ENCODE measurements at regions not wholly inside any gene's neighbourhood (a gene's known extent, or its start where the extent isn't known, plus 50 kb on each side); places are given as distances from the start of the nearest gene placed in this dataset.
"Not testable (repeated sequence)": the region's sequence is repeated elsewhere in the genome, so short reads cannot be mapped to it uniquely, and the experiment has no call there.

DNA sequence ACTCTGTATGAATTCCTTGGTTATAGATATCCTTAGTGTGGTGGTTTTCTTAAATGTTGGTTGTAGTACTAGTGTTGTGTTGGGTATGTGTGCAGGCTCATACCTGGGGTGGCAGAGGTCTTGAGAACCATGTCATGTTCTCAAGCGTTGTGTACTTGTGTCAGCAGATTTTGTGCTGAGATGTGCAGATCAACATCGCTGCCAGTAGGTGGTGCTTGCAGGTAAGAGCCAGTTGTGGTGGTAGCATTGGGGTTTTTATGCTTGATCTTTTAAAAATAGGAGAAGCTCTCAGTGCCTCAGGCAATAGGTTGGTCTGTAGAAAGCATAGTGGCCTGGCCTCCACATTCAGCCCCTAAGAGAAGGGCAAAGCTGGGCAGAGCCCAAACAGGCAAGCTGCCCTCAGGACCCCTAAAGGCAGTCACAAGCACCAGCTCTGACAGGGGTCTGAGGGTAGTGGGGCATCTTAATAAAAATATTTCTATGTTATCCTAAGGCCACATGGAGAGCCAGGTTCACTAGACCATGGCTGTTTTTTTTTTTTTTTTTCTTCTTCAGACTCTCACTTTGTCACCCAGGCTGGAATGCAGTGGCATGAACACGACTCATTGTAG lies 164.0 kb downstream of the IL20RB start:
- DNase-seq: peak in 1 of 2 experiments; percentile 11

- DNase-seq: no peak
Measured at GRCh38 chr3:137131081-137131480, 173.3 kb downstream of the IL20RB start.

- DNase-seq: no peak
Measured at GRCh38 chr3:137134431-137134830, 176.6 kb downstream of the IL20RB start.

- DNase-seq: no peak
Measured at GRCh38 chr3:137148406-137148805, 190.6 kb downstream of the IL20RB start.

- DNase-seq: no peak
Measured at GRCh38 chr3:137148917-137149316, 191.1 kb downstream of the IL20RB start.

DNA sequence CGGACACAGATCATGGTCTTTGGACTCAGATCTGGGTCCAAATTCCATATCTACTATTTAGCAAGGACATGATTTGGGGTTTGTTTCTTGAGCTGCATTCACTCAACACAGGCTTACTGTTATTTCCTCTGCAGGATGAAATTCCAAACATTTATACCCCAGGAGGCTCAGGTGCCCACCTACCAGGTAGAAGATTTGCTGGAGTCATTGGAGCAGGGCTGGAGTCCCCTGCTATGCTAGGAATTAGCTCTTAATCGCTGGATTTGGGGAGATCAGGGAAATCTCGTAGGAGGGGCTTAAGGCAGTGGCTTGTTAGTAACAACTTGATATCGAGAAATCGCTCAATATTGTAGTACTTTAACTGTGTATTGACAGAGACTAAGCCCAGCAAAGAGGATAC lies 193.0 kb downstream of the IL20RB start:
- no peak for DNase-seq

- not testable (repeated sequence) for DNase-seq
Measured at GRCh38 chr3:137153046-137153445, 195.3 kb downstream of the IL20RB start.

DNA sequence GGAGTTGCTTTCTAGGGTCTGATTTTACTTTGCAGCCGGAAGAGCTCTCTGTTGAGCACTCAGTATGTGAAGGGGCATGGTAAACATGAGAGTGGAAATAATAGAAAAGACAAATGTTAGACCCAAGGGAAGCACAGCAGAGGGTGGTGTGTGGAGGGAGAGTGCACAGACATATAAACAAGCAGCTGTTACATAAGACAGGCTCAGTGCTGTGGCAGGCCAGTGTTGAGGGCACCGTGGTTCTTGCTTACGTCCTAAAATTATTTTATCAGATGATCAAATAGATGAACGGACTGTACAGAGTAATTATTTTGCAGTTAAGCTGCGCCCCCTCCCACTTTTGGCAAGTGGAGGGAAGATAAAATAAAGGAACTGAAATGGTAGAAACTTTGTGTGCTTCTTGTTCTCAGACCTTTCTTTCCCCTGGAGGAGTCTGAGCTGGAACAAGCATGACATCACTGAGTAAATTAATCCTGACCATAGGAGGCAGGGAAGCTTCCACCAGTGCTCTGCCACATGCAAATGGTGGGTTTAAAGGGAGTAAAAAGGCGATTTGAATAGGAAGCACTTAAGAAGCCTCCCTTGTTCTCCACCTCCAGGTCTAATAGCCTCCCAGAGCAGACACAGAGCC lies 205.6 kb downstream of the IL20RB start:
- DNase-seq: no peak

GRCh38 chr3:137163958-137164357 lies 206.2 kb downstream of the IL20RB start:
- DNase-seq: no peak

- peak in 1 of 2 experiments; percentile 4 for DNase-seq
Measured at GRCh38 chr3:137165117-137165806, 207.5 kb downstream of the IL20RB start.

DNA sequence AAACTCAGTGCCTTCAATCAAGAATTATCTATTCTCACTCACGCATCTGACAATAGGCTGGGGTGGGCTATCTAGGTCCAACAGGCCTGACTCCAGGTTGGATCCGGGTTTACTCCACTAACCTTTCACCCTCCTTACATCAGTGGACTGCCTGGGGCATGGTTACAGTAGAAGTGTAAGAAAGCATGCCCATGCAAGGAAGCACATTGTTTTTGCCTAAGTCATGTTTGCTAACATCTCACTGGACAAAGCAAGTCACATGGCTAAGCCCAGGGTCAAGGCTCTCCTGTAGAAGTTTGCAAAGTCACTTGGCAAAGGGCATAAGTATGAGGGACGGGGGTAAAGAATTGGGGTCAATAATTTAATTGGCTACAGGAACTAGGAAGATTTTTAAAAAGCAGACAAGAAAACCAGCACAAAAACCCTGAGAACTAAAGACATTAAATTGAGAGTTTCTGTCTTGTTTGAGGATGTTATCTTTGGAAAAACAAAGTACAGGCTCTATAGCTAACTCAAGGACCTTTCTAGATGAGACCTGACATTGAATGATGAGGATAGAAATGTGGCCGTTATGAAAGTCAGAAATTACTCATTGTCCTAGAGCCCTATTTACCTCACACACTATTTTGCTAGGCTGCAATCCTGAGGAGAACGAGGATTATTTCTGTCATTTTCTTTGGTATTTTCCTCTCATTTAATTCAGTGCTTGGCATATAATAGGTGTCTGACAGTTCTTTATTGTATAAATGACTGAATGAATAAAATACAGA lies 214.2 kb downstream of the IL20RB start:
- no peak for DNase-seq

DNA sequence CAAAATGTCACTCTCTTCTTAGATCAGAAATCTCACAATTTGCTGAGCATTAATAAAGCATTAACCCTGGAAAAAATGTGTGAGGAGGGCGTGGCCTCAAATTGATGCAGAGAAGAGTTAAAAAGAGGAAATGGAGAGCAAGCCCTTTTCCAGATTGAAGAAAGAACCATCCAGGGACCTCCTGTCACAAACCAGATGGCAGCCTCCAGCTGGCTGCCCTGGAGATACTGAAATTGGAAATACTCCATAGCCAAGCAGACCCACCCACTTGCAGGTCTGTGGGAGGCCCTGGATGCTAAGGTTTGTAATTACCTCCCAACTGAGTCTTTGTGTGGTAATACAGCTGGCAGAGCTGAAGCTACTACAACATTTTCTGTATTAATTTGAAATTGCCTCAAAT lies 214.9 kb downstream of the IL20RB start:
- DNase-seq: no peak

DNA sequence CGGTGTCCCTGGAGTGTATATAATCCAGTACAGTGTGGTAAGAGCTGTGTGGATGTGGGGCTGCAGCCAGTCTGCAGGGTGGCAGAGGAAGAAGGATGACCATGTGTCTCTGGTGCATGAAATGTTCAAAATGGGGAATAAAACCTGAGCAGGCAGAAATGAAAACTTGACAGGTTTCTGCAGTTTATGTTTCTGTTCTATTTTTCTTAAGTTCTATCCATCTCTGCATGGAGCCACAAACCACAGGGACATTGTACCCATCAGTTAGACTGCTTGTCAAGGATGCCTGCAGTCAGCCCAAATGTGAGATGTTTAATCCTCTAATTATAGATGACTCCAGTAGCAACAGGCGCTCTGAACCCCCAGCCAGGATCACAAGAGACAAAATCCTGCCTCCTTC lies 216.7 kb downstream of the IL20RB start:
- no peak for DNase-seq

- no peak for DNase-seq
Measured at GRCh38 chr3:137180220-137180619, 222.4 kb downstream of the IL20RB start.

- DNase-seq: no peak
Measured at GRCh38 chr3:137191133-137191923, 233.5 kb downstream of the IL20RB start.

- no peak for DNase-seq
Measured at GRCh38 chr3:137191951-137192350, 234.2 kb downstream of the IL20RB start.

DNA sequence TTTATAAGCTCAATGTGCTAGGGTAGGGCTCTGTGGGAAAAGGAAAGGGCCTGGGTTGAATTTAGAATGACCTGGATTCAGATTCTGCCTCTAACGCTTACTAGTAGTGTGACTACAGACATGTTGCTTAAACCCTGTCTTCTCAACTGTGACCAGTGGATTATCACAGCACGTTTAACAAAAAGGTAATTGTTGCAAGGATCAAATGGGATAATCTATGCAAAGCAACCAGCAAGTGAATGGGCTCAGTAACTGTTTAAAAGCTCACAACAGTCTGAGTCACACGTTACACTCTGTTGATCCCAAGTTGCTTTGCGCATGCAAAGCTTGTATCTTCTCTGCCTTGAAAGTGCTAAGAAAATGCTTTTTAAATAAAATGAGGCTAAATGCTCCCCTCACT lies 236.5 kb downstream of the IL20RB start:
- no peak for DNase-seq

GRCh38 chr3:137198374-137198773 lies 240.6 kb downstream of the IL20RB start:
- DNase-seq: not testable (repeated sequence)

- no peak for DNase-seq
Measured at GRCh38 chr3:137199678-137200077, 241.9 kb downstream of the IL20RB start.

DNA sequence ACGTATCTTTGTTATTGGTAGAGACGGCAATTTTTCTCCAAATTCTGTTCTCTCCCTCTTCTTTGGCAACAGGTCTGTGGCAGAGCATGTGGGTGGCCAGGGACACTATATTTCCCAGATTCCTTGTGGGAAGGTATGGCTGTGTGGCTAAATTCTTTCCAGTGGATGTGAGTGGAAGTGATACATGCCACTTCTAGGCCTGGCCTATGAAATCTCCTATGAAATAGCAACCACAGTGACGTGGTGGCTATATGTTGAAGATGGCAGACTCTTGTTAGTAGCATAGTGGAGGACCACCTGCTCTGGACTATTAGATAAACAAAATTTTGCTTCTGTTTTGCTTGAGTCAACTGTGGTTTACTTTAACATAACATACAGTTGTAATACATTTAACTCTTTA lies 243.3 kb downstream of the IL20RB start:
- no peak for DNase-seq

GRCh38 chr3:137202941-137203340 lies 245.2 kb downstream of the IL20RB start:
- DNase-seq: no peak

DNA sequence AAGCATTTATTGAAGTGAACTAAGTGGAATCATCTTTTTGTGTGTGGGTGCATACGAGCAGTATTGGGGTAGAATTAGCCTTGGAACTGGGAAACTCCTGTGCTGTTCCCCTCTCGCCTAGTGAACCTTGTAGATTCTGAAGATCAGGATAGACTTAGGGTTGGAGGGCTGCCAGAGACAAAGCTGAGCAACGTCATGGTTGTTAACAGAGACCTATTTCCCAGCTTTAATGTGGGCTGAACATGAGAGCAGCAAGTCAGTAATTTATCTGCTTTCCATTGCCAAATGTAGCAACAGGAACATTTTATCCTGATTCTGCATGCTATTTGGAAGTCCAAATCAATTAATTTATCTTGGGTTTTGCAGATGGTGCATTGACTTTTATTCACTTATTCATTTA lies 246.6 kb downstream of the IL20RB start:
- no peak for DNase-seq

Data from SW 1271 (cell line).